GM13976 (cell line): ENCODE measurements at regions not wholly inside any gene's neighbourhood (a gene's known extent, or its start where the extent isn't known, plus 50 kb on each side); places are given as distances from the start of the nearest gene placed in this dataset.

Experiments used
- DNase-seq: peaks from one replicate; pipeline ENCODE4 v3.0.0; 2012; ENCODE audit warnings: low spot score
- in situ Hi-C: fragments of 300-500 bp; cut with MboI; formaldehyde crosslinking; loops from one replicate; pipeline ENCODE4 v1.12.0; 2022; ENCODE audit warnings: low sequenced_read_pairs, mixed read lengths, inconsistent platforms; ENCODE audit not compliant: unreplicated experiment
- TF ChIP-seq, protein P1 (sequence below): IDR thresholded peaks from 2 replicates; pipeline ENCODE4 v1.5.1; 2012; ENCODE audit warnings: borderline replicate concordance, mild to moderate bottlenecking; ENCODE audit not compliant: insufficient read depth; ENCODE audit errors: extremely low read depth, missing control alignments, control extremely low read depth

GRCh38 chr2:204203704-204204103, 267.1 kb downstream of the ICOS start:
- TF ChIP-seq, protein P1, sequence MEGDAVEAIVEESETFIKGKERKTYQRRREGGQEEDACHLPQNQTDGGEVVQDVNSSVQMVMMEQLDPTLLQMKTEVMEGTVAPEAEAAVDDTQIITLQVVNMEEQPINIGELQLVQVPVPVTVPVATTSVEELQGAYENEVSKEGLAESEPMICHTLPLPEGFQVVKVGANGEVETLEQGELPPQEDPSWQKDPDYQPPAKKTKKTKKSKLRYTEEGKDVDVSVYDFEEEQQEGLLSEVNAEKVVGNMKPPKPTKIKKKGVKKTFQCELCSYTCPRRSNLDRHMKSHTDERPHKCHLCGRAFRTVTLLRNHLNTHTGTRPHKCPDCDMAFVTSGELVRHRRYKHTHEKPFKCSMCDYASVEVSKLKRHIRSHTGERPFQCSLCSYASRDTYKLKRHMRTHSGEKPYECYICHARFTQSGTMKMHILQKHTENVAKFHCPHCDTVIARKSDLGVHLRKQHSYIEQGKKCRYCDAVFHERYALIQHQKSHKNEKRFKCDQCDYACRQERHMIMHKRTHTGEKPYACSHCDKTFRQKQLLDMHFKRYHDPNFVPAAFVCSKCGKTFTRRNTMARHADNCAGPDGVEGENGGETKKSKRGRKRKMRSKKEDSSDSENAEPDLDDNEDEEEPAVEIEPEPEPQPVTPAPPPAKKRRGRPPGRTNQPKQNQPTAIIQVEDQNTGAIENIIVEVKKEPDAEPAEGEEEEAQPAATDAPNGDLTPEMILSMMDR = no peak
- in situ Hi-C loops = no loop called here
- no peak for DNase-seq

DNA sequence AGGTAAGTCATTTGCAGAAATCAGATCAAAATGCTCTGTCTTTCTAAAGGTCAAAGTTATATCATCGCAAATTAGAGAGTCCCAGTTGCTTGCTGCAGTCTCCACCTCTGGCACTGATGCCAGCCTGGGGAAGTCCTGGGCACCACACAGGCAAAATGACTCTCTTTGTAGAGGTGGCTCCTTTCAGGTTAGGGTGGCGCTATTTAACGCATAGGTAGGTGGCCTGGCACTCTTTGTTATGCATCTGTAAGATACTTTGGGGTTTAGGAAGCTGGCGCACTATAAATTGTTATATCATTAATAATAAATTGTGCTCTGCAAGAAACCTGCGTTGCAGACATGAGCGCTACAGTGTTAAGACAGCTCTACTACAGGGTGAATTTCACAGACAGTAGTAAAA, 268.5 kb downstream of the ICOS start:
- TF ChIP-seq, protein P1 = no peak

GRCh38 chr2:204205538-204205937, 269.0 kb downstream of the ICOS start:
- DNase-seq = no peak
- TF ChIP-seq, protein P1 = no peak
- in situ Hi-C loops = no loop called here

More for the DNA sequence above, 268.5 kb downstream of the ICOS start:
- in situ Hi-C loops = no loop called here
- DNase-seq = no peak

GRCh38 chr2:204207866-204208265, 271.3 kb downstream of the ICOS start:
- TF ChIP-seq, protein P1 = no peak
- DNase-seq = no peak
- in situ Hi-C loops = no loop called here

DNA sequence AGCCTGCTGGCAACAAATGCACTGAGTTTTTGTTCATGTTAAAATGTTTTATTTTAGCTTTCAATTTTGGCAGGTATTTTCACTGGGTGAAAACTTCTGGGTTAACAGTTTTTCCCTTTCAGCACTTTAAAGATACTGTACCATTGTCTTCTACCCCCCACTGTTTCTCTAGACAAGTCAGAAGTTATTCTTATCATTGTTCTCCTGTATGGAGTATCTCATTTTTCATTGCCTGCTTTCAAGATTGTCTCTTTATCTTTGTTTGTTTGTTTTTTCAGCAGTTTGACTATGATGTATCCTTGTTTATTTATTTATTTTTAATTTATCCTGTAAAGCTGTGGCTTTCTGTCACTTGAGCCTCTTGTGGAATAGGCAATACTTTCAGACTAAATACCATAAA, 277.0 kb downstream of the ICOS start:
- in situ Hi-C loops = no loop called here
- TF ChIP-seq, protein P1 = no peak
- no peak for DNase-seq

DNA sequence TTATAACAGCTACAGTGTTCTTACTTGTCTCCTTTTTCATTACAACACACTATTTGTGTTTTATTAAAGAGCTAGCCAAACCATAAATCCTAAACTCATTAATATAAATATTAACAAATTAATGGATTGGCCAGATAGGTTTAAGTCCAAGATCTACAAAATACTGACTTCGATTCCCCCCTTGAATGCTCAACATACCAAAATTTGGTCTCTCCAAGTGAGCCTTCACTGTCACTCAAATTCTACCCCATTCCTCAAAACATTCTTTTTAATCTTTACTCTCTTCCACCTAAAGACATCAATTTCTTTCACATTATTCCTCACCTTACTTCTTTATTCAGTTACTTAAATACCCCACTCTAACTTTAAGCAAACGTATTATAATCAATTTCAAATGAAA, 281.5 kb downstream of the ICOS start:
- in situ Hi-C loops = no loop called here
- DNase-seq = no peak

More for the DNA sequence above, 281.5 kb downstream of the ICOS start:
- TF ChIP-seq, protein P1 = no peak
